ENCODE measurements at regions not wholly inside any gene's neighbourhood (a gene's known extent, or its start where the extent isn't known, plus 50 kb on each side); places are given as distances from the start of the nearest gene placed in this dataset.
"Not testable (repeated sequence)": the region's sequence is repeated elsewhere in the genome, so short reads cannot be mapped to it uniquely, and the experiment has no call there.

GRCh38 chr2:89863209-89863608 is 1171.7 kb downstream of the RPIA start:
- not testable (repeated sequence) for DNase-seq

DNA sequence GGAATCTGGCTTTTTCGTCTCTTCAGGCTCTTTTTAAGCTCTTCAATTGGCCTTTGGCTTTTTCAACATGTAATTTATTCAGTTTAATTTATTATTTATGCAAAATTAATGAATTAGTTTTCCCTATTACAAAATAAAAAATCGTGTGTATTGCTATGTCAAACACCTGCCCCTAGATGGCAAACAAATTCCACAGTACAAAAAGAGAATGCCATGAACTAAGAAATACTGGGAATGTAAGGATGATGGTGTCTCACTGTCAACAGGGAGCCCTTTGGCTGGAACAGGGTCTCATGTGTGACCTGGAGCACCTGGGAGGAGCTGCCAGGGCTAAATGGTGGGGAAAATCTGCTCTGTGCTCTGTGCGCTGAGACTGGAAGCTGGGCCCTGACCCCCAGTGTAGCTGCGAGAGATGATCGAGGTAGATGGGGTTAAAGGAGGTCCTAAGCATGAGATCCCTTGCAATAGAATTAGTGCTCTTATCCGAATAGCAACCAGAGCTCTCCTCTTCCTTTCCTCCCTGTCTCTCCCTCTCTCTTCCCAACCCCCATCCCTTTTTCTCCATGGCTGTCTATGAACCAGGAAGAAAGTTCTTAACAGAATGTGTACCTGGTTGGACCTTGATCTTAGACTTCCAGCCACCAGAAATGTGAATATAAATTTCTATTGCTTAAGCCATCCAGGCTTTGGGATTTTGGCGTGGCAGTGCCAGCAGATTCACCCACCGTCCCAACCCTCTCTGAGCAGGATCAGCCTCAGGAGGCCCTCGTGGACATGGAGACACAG is 1183.5 kb downstream of the RPIA start:
- not testable (repeated sequence) for DNase-seq

DNA sequence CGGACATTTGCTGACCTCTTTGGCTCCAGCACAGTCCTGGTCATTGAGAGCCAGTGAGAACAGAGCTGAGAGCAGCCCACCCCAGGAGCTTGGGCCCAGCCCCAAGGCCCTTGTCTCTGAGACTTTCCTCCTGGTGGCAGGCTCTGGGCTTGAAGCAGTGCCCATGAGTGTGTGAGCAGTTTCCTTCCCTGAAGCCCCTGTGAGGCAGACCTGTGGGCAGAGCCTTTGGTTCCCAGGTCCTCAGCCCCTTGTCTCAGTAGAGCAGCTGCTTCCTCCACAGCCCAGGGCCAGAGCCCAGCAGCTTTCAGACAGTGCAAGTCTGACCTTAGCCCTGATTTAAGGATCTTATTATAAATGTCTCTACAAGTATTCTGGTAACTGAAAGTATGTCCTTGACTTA is 1185.0 kb downstream of the RPIA start:
- not testable (repeated sequence) for DNase-seq

- DNase-seq: not testable (repeated sequence)
Measured at GRCh38 chr2:89876878-89877277, 1185.4 kb downstream of the RPIA start.

DNA sequence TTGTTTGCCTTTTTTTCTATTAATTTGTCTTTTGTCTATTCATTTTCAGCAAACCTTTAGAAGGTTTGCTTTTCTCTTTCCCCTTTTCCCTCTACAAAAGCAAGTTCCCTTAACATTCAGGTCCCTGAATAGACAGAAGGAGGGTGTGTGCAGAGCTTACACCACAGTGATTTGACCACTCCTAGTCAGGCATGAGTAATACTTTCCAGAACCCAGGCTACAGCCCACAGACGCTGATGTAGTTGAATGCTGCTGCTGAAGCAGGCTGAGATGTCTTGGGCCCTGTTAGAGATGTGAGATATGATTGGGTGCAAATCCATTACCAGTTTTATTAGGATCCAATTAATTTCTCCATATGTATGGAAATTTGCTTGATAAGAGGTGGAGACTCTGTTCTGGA is 1191.4 kb downstream of the RPIA start:
- DNase-seq: not testable (repeated sequence)

GRCh38 chr2:89883624-89884023 is 1192.2 kb downstream of the RPIA start:
- DNase-seq: not testable (repeated sequence)

DNA sequence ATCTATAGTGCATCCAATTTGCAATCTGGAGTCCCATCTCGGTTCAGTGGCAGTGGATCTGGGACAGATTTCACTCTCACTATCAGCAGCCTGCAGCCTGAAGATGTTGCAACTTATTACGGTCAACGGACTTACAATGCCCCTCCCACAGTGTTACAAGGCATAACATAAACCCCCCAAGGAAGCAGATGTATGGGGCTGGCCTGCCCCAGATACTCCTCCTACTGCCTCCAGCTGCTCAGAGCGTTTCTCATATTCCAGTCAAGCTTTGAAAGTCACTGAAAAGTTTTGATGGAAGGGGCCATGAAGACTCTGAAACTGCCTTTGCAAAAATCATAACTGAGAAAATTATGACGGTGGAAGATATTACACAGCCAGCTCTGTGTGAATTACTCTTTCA is 1193.6 kb downstream of the RPIA start:
- DNase-seq: not testable (repeated sequence)

DNA sequence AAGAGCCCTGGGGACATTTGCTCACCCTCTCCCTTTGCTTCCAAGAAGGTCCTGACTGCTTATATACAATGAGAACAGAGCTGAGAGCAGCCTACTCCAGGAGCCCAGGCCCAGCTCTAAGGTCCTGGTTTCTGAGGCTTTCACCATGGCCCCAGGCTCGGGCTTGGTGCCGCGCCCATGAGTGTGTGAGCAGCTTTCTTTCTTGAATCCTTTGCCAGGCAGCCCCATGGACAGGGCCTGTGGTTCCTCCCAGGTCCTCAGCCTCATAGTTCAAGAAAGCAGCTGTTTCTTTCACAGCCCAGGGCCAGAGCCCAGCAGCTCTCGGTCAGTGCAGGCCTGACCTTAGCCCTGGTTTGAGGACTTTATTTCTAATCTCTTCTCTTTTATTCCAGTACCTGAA is 1197.2 kb downstream of the RPIA start:
- not testable (repeated sequence) for DNase-seq

DNA sequence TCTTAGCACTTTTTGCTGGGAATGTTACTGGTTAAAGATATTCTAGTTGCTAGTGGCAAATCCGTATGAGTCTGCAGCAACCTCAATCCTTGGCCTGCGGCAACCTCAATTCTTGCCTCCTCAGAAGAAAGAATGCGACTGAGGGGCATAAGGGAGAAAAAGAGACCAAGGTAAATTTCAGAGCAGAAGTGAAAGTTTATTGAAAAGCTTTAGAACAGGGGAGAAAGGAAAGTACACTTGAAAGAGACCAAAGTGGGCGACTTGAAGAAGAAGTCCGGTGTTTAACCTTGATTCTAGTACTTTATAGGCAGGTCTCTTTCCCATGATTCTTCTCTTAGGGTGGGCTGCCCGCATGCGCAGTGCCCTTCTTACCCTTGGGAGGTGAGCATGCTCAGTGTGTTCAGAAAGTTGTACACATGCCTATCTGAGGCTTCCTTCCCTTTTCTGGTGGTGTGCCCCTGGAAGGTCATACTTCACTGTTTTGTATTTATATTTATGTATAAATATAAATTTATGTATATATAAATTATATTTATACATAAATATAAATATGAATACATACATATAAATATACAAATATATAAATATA is 1198.8 kb downstream of the RPIA start:
- DNase-seq: not testable (repeated sequence)

- DNase-seq: not testable (repeated sequence)
Measured at GRCh38 chr2:89894988-89895387, 1203.5 kb downstream of the RPIA start.

- not testable (repeated sequence) for DNase-seq
Measured at GRCh38 chr2:89895629-89896028, 1204.2 kb downstream of the RPIA start.

GRCh38 chr2:89927018-89927417 is 1235.5 kb downstream of the RPIA start:
- DNase-seq: not testable (repeated sequence)

GRCh38 chr2:89935436-89935835 is 1244.0 kb downstream of the RPIA start:
- DNase-seq: not testable (repeated sequence)

DNA sequence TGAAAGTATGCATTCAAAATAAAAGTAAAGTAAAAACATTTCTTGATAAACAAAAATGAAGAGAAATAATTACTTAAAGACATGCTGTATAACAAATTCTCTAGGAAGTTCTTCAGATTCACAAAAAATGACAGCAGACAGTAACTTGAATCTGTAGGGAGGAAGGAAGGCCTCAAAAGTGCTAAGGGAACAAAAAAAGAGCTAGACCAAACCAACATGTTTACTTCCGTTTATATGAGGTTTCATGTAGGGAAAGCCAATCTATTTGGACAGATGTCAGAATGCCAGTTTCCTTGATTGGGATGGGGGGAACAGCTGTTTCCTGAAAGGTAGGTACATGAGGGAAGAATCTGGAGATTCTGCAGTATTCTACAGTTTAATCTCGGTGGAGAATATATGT is 1244.5 kb downstream of the RPIA start:
- not testable (repeated sequence) for DNase-seq

GRCh38 chr2:89936559-89936958 is 1245.1 kb downstream of the RPIA start:
- not testable (repeated sequence) for DNase-seq

GRCh38 chr2:89938756-89939155 is 1247.3 kb downstream of the RPIA start:
- DNase-seq: not testable (repeated sequence)

DNA sequence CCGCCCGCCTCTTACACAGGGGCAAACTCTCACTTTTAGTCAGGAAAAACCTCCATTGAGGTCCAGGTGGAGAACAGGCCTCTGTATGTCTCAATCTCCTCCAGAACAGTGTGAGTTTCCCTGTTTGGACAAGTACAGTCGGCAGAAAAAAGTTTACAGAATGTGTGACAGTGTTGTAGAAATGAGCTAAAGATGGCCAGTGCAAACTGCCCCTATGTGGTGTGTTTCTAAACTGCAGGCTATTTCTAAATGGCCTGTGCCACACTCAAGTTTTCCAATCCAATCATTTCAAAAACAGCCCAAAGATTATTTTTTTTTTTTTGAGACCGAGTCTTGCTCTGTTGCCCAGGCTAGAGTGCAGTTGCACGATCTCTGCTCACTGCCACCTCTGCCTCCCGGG is 1252.8 kb downstream of the RPIA start:
- DNase-seq: not testable (repeated sequence)

GRCh38 chr2:89945004-89945616 is 1253.6 kb downstream of the RPIA start:
- DNase-seq: not testable (repeated sequence)

DNA sequence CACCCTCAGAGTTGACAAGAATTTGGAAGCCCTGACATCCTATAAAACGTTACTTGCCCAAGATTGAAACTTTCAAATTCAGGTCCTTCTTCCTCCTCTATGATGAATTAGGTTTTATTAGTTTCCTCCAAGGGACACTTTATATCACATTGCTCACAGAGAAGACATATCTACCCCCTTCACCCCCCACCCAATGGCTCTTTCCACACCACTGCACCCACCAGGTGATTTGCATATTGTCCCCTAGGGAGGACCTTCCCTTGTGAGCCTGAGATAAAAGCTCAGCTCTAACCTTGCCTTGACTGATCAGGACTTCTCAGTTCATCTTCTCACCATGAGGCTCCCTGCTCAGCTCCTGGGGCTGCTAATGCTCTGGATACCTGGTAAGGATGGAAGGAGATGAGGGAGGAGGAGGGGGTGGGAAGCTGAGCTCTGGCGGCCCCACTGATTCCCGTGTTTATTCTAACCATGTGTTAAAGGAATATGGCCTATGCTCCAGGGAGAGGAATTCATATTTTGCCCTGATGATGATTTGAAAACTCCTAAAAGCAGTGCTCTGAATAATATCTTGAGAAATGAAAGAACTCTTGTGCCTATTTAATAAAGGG is 1255.8 kb downstream of the RPIA start:
- not testable (repeated sequence) for DNase-seq

- DNase-seq: not testable (repeated sequence)
Measured at GRCh38 chr2:89948102-89948501, 1256.6 kb downstream of the RPIA start.

- DNase-seq: not testable (repeated sequence)
Measured at GRCh38 chr2:89950807-89951206, 1259.3 kb downstream of the RPIA start.

DNA sequence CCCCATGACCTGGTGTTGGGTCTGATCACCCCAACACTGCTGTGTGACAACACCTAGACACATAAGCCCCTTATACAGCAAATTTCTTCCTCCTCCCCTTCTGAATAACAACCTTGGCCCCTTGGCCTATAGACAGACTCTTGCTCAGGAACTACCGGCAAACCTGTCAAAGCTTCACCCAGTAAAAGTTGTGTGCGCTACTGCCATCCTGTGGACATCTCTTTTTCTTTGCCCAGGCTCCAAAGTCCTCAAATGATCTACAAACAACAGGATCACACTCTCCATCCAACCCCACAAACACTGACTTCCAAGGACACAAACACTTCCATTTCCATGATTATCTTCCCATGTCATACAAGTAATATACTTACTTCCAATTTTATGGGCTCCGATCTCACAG is 1265.8 kb downstream of the RPIA start:
- not testable (repeated sequence) for DNase-seq

Data from nucleus accumbens (tissue), 56 donors.